GM19035 (cell line): ENCODE measurements at regions not wholly inside any gene's neighbourhood (a gene's known extent, or its start where the extent isn't known, plus 50 kb on each side); places are given as distances from the start of the nearest gene placed in this dataset.

Source experiments
- ATAC-seq: cut with Tn5 transposase; IDR thresholded peaks from one replicate; pipeline ENCODE4 v1.9.1; 2021; ENCODE audit not compliant: unreplicated experiment

GRCh38 chr17:72008236-72008876 lies 112.5 kb upstream of the SOX9 start:
- ATAC-seq: no peak

DNA sequence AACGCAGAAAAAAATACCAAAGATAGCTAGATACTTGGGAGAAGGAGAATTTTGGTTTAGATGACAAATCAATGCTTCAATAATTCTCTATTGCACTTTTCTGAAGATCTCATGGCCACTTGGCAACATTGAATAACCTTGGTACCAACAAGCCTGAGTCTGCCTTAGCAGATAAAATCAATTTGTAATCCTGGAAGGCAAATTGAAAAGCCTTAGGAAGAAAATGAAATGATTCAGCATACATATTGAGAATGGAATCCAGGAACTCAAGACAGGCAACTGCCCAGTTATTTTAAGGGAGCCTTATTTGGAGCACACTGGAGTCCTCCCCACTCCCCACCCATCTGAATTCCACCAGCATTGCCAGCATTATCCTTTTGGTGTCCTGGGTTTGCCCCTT lies 109.3 kb upstream of the SOX9 start:
- no peak for ATAC-seq

- ATAC-seq: no peak
These were observed 99.3 kb upstream of the SOX9 start for GRCh38 chr17:72021417-72022041.

DNA sequence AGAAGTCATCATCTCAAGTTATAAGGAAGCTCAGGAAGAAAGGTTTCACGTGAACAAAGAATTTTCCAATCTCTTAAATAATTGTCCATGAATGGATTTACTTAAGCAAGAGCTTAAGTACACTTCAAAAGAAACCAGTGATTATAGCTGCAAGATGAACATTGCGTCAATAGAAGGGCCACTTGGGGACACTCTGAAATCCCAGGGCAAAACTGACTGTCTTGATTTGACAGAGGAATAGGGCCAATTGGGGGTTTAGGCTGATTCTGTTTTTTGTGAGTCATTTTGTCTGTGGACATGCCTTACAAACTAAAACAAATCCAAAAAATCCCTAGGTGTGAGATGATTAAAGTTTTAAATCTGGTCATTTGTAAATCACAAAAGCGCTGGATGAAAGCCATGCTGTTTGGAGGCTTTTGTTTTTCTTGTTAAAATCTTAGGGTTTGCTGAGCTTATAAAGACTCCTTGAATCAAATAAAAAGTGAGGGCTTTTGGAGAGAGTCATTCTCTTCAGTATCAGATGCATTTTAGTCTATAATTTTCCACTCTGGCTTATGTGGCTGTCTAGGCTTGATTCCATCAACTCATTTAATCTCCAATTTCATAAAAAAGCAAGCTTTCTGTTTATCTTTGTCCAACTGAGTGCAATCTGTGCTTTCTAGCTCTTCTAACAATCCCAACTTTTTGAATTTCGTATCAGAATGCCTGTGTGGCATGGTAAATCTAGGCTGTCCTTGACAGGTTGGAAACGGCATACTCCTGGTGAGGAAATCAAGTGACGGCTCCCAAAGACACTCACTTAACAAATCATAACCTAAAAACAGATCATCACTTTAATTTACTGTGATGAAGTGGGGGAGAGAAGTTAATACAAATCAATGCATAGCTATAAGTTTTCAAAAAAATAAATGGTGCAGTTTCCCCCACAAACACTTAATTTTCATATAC lies 98.2 kb upstream of the SOX9 start:
- no peak for ATAC-seq

DNA sequence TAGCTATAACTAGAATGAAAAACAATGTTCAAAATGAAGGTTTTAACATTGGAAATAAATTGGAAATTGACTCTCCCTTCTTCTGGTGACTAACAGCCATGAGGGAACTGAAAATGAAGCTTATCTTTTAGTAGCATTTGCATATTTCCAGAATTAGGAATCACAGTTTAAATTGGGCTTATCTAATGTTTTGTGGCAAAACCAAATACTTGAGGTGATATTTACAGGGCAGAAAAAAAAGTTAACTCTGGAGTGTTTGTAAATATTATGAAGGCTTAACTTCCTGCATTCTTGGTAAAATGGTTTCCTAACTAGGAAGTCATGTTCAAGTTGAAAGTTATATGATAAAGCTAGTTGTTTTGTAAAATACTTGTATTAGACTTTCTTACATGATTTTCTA lies 96.4 kb upstream of the SOX9 start:
- ATAC-seq: no peak

- no peak for ATAC-seq
These were observed 95.7 kb upstream of the SOX9 start for GRCh38 chr17:72025113-72025512.

DNA sequence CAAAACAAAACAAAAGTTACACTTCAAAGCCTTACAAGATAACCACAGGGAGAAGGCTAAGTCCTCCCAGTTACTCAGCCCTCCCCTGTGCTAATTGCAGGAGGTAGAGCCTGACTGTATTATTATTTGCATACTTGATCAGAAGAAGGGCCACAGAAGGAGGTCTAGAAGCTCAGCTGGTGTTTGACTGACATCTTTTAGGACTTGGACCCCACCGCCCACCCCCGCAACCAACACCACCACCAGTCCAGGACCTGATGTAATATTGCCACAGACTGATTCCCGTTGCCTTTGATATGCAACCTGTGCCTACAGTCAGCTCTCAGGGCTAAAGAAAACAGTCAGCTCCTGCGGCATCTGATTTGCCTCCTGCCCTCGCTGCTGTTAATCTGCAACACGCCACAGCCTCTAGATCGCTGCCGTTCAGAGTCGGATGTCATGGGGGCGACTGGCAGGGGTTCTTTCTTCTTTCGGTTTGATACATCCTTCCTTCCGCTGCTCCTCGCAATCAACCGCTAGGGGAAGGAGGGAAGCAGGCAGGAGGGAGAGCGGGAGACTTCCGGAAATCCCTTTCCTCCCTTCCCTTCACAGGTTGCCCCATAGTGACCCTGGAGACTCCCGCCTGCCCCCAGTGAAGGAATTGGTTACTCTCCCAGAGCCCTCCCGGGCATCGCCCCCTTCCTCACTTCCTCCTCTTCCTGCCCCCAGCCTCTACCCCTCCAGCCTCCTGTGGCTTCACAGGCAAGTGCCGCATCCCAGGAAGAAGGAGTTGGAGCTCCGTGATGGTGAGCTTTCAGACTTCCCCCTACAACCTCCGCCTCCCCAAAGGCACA lies 90.5 kb upstream of the SOX9 start:
- peak; percentile 79 for ATAC-seq

DNA sequence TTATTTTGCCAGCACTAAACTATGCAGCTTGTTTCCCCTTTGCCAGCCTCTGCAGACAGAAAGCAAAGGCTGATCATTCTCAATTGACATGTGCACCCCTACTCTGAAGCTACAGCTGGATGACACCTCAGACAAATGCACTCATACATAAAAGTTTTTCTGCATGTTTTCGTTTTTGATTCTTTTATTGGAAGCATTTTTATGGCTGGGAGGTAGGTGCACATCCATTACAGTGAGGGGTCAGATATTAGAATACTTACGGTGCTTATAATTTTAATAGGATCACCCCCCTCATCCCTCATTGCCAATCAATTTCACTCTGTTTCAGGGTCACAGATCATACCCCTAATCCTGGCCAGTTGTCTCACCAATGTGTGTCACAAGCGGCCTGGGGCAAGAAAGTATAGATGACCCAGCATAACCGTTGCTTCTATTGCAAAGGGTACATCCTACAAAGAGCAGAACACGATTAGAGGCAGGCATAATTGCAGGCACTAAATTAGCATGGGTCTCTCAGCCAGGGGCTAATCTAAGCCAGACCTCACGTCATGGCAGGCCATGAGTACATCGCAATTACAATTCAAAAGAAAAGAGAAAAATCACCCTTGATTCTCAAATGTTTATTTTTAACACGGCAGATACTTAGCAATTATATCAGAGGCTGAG lies 89.5 kb upstream of the SOX9 start:
- no peak for ATAC-seq

DNA sequence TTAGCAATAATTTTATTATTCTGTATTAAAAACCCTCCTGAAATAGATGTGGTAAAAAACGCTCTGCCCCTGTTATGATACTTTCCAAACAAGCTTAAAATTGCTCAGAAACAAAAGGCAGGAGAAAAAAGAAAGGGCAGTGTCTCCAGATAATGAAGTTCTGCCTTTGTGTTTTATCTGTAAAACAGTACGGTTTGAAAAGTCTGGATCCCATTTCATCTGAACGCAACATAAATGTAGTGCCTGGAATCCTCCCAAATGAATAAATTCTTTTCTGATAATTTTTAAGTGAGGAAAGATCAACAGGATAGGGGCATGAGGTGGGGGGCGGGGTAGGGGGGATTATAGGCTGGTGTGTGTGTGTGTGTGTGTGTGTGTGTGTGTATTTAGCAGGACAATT lies 87.5 kb upstream of the SOX9 start:
- no peak for ATAC-seq

DNA sequence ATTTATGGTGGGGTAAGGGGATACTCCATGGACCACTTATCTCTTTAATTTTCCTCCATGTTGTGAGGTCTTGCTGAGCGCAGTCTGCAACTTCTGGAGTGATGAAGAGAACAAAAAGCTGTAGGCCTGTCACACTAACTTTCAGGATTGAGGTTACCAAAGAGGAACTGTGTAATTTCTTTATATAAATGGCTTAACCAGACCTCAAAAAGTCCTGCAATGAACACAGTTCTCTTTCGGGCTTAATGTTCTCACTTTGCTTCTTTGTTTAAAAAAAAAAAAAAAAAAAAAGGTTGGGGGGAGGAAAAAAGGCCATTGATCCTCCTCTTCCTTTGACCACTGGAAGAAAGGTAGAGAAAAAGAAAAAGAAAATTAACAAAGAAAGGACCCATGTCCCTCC lies 86.8 kb upstream of the SOX9 start:
- peak; percentile 46 for ATAC-seq

DNA sequence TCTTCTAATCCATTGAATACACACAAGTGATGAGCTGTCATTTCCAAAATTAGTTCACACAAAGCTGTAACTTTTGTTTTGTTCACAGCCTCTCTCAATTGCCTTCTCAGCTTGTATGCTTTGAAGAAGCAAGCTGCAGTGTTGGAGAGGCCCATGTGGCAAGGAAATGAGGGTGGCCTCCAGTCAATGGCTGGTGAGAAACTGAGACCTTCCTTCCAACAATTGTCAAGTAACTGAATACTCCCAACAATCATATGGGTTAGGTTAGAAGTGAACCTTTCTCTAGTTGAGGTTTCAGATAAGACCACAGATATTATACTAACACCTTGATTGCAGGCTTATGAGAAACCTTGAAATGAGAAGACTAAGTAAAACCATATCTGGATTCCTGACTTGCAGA lies 82.4 kb upstream of the SOX9 start:
- ATAC-seq: no peak

DNA sequence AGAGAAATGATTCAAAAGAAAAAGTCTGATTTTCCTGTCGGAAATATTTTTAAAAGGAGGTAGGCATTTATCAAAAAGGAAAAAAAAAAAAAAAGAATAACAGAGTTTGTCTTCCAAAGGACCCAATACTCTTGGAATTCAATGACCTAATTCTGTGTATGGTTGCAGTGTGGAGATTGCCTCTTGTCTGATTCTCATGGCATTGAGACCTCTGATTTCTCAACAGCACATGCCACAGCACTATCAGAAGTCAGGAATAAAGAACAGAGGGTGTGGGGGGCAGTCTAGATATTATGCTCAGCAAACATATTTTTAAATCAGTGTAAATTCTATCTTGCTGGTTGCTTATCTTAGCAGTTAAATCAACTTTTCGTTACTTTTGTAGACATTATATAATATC lies 81.3 kb upstream of the SOX9 start:
- no peak for ATAC-seq

GRCh38 chr17:72046178-72046577 lies 74.6 kb upstream of the SOX9 start:
- ATAC-seq: no peak

DNA sequence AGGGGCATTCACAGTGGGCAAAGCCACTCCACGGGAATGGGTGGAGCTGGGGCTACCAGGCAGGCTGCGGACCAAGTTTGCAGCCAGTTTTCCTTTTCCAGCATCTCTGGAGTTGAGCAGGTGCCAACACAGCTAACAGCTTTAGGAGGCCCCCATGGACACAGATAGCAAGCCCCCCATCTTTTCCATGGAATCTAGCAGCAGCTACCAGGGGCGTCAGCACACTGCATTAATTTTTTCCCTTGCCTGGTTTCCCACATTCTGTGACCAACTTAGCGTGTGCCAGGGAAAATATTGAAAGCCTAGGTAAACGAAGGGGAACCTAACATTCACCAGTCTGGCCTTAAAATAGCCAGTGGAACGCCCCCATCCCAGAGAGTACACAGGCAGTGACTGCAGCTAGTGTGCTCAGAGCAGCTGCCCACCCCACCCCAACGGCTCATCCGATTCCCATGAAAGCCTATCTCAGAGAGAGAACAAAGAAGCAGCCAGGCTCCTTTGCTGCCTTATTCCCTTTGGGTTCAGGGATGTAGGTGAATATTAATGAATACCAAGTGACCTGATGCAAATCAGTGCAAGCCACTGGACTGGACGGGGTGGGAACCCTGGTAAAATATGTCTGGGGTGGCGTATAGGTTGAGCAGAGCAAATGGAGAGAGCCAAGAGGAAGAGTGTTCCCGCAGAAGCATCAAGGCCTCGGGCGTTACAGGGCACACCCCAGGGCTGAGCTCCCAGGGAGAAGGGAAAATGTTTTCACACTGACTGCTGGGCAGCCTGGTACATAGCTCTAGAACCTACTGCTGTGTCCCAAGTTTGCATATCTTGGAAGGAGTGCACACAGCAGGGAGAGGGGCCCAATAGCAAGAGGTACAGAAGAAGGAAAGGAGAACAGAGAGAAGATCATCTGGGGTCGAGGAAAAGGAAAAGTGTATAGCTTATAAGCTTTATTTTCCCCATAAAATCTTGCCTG lies 73.9 kb upstream of the SOX9 start:
- ATAC-seq: no peak

DNA sequence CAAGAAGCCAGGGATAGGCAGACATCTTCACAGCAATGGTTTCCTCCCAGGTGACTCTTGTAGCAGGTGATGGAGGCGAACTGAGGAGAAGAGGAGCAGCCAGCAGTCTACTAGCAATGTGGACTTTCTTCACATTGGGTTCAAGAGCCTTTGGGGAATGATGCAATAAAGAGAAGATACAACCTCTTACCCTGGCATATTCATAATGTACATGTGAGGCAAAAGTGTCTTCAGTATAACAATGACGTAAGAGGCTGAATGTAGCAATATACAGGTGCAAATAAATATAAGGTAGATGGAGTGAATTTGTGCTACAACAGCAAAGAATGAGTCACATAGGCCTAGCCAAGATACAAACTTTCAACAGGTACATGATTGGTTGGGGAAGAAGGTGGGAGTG lies 70.9 kb upstream of the SOX9 start:
- ATAC-seq: no peak

GRCh38 chr17:72053036-72053435 lies 67.8 kb upstream of the SOX9 start:
- no peak for ATAC-seq

GRCh38 chr17:72053449-72053848 lies 67.4 kb upstream of the SOX9 start:
- ATAC-seq: no peak

DNA sequence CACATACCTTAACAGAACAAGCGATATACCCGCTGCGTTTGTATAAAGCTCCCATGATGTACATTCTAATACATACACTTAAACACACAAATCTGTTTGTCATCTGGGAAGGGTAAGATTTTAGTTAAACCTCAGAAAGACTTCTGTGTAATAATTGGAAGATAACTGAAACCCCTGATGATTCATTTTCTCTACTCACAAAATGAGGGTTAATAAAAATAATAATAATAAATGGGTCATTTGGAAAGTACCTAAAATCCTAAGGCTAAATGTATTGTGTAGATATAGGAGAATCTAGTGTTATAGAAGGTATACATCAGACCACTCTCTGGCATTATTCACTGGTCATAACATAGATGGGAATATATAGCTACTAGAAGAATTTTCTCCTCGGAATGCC lies 64.7 kb upstream of the SOX9 start:
- no peak for ATAC-seq

GRCh38 chr17:72056727-72057290 lies 64.0 kb upstream of the SOX9 start:
- ATAC-seq: no peak
